ENCODE measurements at regions not wholly inside any gene's neighbourhood (a gene's known extent, or its start where the extent isn't known, plus 50 kb on each side); places are given as distances from the start of the nearest gene placed in this dataset.

DNA sequence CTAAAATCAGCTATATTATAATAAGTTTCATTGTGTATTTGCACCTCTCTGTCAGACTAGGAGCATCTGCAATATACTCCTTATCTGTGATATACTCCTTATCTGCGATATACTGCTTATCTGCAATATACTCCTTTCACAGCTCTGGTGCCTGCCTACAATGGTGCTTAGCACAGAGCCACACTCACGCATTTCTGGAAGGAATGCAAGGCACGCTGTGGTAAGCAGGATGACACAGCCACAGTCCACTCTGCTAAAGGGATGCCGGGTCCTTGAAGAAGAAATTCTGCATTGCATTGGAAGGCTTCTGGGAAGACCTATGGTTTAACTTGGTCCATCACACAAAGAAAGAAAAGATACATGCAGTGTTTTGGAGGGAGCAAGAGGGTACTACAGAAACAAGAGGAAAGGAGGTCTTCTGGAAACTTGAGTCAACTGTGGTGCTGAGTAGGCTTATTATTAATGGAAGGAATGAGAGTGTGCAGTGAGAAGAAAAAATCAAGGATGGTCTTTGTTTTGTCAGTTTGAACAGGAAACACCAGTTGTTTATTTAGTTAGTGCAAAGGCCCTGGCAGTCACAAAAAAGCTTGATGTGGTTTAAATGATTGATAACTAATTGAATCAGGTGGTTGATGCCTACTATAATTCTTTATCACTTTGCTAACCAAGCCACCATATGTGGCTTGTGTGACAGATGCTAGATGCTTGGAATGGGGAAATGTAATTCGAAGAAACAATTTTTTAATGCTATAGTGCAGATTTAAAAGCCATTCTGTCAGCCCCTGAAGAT is 342.3 kb downstream of the GRXCR1 start:
- no peaks in the 10 kb centered on the region for H3F3A ChIP-seq (ENCODE audit: insufficient read depth)
- H3K9me2 ChIP-seq (replicated peaks; ENCODE audit: insufficient read depth, low read length): no peaks in the 10 kb centered on the region
- H3K36me3 ChIP-seq (ENCODE audit: low read length): no peaks in the 10 kb centered on the region
- no peak overlapping the region for H3K4me2 ChIP-seq (ENCODE audit: low read depth, low read length, poor library complexity, severe bottlenecking)
- no peak overlapping the region for H2AFZ ChIP-seq (ENCODE audit: low read depth, low read length, severe bottlenecking)
- no peak overlapping the region for H3K9ac ChIP-seq (ENCODE audit: low read length)
- H4K20me1 ChIP-seq (ENCODE audit: low read depth, low read length): no peaks in the 10 kb centered on the region
- H3K27me3 ChIP-seq (ENCODE audit: low read length): no peaks in the 10 kb centered on the region
- no peaks in the 10 kb centered on the region for H3K79me2 ChIP-seq (ENCODE audit: insufficient read depth, low read length)
- no peaks in the 10 kb centered on the region for H3K9me3 ChIP-seq (ENCODE audit: insufficient read depth, low read length)
- no peak overlapping the region for H3K4me3 ChIP-seq (ENCODE audit: insufficient read depth, low read length, poor library complexity, severe bottlenecking)
- no peak overlapping the region for H3K27ac ChIP-seq (ENCODE audit: low read depth, low read length)
- TF ChIP-seq, protein P1, sequence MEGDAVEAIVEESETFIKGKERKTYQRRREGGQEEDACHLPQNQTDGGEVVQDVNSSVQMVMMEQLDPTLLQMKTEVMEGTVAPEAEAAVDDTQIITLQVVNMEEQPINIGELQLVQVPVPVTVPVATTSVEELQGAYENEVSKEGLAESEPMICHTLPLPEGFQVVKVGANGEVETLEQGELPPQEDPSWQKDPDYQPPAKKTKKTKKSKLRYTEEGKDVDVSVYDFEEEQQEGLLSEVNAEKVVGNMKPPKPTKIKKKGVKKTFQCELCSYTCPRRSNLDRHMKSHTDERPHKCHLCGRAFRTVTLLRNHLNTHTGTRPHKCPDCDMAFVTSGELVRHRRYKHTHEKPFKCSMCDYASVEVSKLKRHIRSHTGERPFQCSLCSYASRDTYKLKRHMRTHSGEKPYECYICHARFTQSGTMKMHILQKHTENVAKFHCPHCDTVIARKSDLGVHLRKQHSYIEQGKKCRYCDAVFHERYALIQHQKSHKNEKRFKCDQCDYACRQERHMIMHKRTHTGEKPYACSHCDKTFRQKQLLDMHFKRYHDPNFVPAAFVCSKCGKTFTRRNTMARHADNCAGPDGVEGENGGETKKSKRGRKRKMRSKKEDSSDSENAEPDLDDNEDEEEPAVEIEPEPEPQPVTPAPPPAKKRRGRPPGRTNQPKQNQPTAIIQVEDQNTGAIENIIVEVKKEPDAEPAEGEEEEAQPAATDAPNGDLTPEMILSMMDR (IDR thresholded peaks at IDR 0.05; ENCODE audit: insufficient read depth, low read length, poor library complexity, severe bottlenecking): no peak
- TF ChIP-seq EZH2phosphoT487 (conservative IDR thresholded peaks at IDR 0.05; ENCODE audit: low read length): no peak

DNA sequence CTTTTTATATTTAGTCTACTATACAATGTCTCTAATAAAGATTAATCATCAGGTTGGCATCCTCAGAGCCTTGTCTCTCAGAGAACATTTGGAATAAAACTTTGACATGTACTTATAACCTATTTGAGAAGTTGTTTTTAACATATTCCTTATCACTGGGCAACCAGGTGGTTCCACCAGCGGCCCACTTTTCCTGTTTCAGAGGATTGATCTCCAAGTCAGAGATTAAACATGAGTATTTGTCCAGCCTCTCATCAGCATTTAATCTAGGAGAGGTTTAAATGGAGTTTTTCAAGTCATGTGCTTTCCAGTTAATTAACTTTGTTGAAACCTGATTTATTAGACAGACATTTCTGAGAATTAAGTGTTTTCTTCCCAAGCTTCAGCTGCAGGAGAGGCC is 345.5 kb downstream of the GRXCR1 start:
- Histone ChIP-seq H3K27ac (ENCODE audit: low read depth, low read length) (no peak overlapping the region), H3K4me2 (ENCODE audit: low read depth, low read length, poor library complexity, severe bottlenecking) (no peak overlapping the region), H3F3A (ENCODE audit: insufficient read depth) (no peaks in the 10 kb centered on the region), H3K79me2 (ENCODE audit: insufficient read depth, low read length) (no peaks in the 10 kb centered on the region), H3K27me3 (ENCODE audit: low read length) (no peaks in the 10 kb centered on the region), H2AFZ (ENCODE audit: low read depth, low read length, severe bottlenecking) (no peak overlapping the region), H3K36me3 (ENCODE audit: low read length) (no peaks in the 10 kb centered on the region), H3K9me2 (replicated peaks; ENCODE audit: insufficient read depth, low read length) (no peaks in the 10 kb centered on the region), H3K9ac (ENCODE audit: low read length) (no peak overlapping the region), H3K4me3 (ENCODE audit: insufficient read depth, low read length, poor library complexity, severe bottlenecking) (no peak overlapping the region), H4K20me1 (ENCODE audit: low read depth, low read length) (no peaks in the 10 kb centered on the region), H3K9me3 (ENCODE audit: insufficient read depth, low read length) (no peaks in the 10 kb centered on the region)
- TF ChIP-seq EZH2phosphoT487 (conservative IDR thresholded peaks at IDR 0.05; ENCODE audit: low read length): no peak
- TF ChIP-seq, protein P1 (IDR thresholded peaks at IDR 0.05; ENCODE audit: insufficient read depth, low read length, poor library complexity, severe bottlenecking): no peak

- H3K4me2 ChIP-seq (ENCODE audit: low read depth, low read length, poor library complexity, severe bottlenecking): no peak overlapping the region
- no peaks in the 10 kb centered on the region for H3K27me3 ChIP-seq (ENCODE audit: low read length)
- H3K9ac ChIP-seq (ENCODE audit: low read length): no peak overlapping the region
- no peak overlapping the region for H3K4me3 ChIP-seq (ENCODE audit: insufficient read depth, low read length, poor library complexity, severe bottlenecking)
- no peak overlapping the region for H2AFZ ChIP-seq (ENCODE audit: low read depth, low read length, severe bottlenecking)
- TF ChIP-seq, protein P1 (IDR thresholded peaks at IDR 0.05; ENCODE audit: insufficient read depth, low read length, poor library complexity, severe bottlenecking): no peak
- TF ChIP-seq EZH2phosphoT487 (conservative IDR thresholded peaks at IDR 0.05; ENCODE audit: low read length): no peak
- no peaks in the 10 kb centered on the region for H3K79me2 ChIP-seq (ENCODE audit: insufficient read depth, low read length)
- no peaks in the 10 kb centered on the region for H3K9me2 ChIP-seq (replicated peaks; ENCODE audit: insufficient read depth, low read length)
- no peaks in the 10 kb centered on the region for H3K36me3 ChIP-seq (ENCODE audit: low read length)
- no peaks in the 10 kb centered on the region for H4K20me1 ChIP-seq (ENCODE audit: low read depth, low read length)
- no peak overlapping the region for H3K27ac ChIP-seq (ENCODE audit: low read depth, low read length)
- no peaks in the 10 kb centered on the region for H3F3A ChIP-seq (ENCODE audit: insufficient read depth)
- H3K9me3 ChIP-seq (ENCODE audit: insufficient read depth, low read length): no peaks in the 10 kb centered on the region
Measured at GRCh38 chr4:43238585-43238984, 346.1 kb downstream of the GRXCR1 start.

Measured in SU-DHL-6 (cell line).